SK-N-SH (cell line): ENCODE measurements at regions not wholly inside any gene's neighbourhood (a gene's known extent, or its start where the extent isn't known, plus 50 kb on each side); places are given as distances from the start of the nearest gene placed in this dataset.
"Not testable (repeated sequence)": the region's sequence is repeated elsewhere in the genome, so short reads cannot be mapped to it uniquely, and the experiment has no call there.

Experiments used
- CTCF ChIA-PET: fragments of 300-600, 350-600 bp; formaldehyde crosslinking; extraction: SDS; loops from one replicate; lab custom pipeline; 2021; lab: Yijun Ruan, JAX
- POLR2A ChIA-PET: fragments of 350-600 bp; sonication (Branson Sonifier 250); formaldehyde crosslinking; extraction: SDS; loops from one replicate; lab custom pipeline; 2020; ENCODE audit warnings: antibody characterized with exemption, inconsistent platforms; lab: Yijun Ruan, JAX
- DNase-seq: peaks from one replicate; pipeline ENCODE4 v3.0.0; 2012
- H2AFZ ChIP-seq: fragments of 200-600 bp; sonication (generic); 2 replicates; pipeline ENCODE4 v1.8.1; 2016; ENCODE audit warnings: antibody characterized with exemption, mild to moderate bottlenecking, low read depth
- H3F3A ChIP-seq: fragments of 200-600 bp; sonication (generic); replicated peaks from 2 replicates; pipeline ENCODE3; 2016; ENCODE audit warnings: antibody characterized with exemption, mild to moderate bottlenecking; ENCODE audit not compliant: insufficient read depth
- H3K27ac ChIP-seq, 2 experiments: fragments of 200-500 bp in 1 of 2; fragments of 200-600 bp in 1 of 2; sonication (Bioruptor generic) in 1 of 2; sonication (generic), shearing (Covaris generic) in 1 of 2; 2 replicates each; pipeline versions ENCODE4 v1.5.1 to v1.6.1; 2014 to 2016; ENCODE audit warnings: low read depth in 2 of 2, inconsistent platforms in 1 of 2, low read length in 1 of 2, mild to moderate bottlenecking in 1 of 2, mixed read lengths in 1 of 2
- H3K27me3 ChIP-seq: fragments of 200-600 bp; sonication (generic), shearing (Covaris generic); 2 replicates; pipeline ENCODE4 v1.6.1; 2016; ENCODE audit warnings: mixed run types; ENCODE audit not compliant: insufficient read depth
- H3K36me3 ChIP-seq, 2 experiments: fragments of 200-500 bp in 1 of 2; fragments of 200-600 bp in 1 of 2; sonication (Bioruptor generic) in 1 of 2; sonication (generic) in 1 of 2; replicated peaks in 1 of 2; 2 replicates each; pipeline versions ENCODE3 to v1.5.1; 2014 to 2016; ENCODE audit warnings: low read length in 1 of 2, mild to moderate bottlenecking in 1 of 2; ENCODE audit not compliant: insufficient read depth in 2 of 2, control insufficient read depth in 1 of 2
- H3K4me1 ChIP-seq, 2 experiments: fragments of 200-500 bp in 1 of 2; fragments of 200-600 bp in 1 of 2; sonication (Bioruptor generic) in 1 of 2; sonication (generic), shearing (Covaris generic) in 1 of 2; 2 replicates each; pipeline versions ENCODE4 v1.5.1 to v1.6.1; 2014 to 2016; ENCODE audit warnings: low read depth in 1 of 2, low read length in 1 of 2, mixed run types in 1 of 2; ENCODE audit not compliant: insufficient read depth in 2 of 2, control insufficient read depth in 1 of 2
- H3K4me2 ChIP-seq: fragments of 200-600 bp; sonication (generic), shearing (Covaris generic); 2 replicates; pipeline ENCODE4 v1.6.1; 2017; ENCODE audit warnings: mixed run types
- H3K4me3 ChIP-seq, 2 experiments: fragments of 200-500 bp in 1 of 2; fragments of 200-600 bp in 1 of 2; sonication (Bioruptor generic) in 1 of 2; sonication (generic), shearing (Covaris generic) in 1 of 2; 2 replicates each; pipeline versions ENCODE4 v1.5.1 to v1.8.1; 2014 to 2016; ENCODE audit warnings: low read depth in 2 of 2, inconsistent platforms in 1 of 2, low read length in 1 of 2, mild to moderate bottlenecking in 1 of 2, mixed read lengths in 1 of 2, moderate library complexity in 1 of 2
- H3K79me2 ChIP-seq: fragments of 200-600 bp; sonication (generic); 2 replicates; pipeline ENCODE4 v1.8.1; 2017; ENCODE audit warnings: mild to moderate bottlenecking; ENCODE audit not compliant: insufficient read depth
- H3K9ac ChIP-seq: fragments of 200-600 bp; sonication (generic); 2 replicates; pipeline ENCODE4 v1.6.1; 2017; ENCODE audit warnings: mixed run types
- H3K9me2 ChIP-seq: fragments of 200-600 bp; sonication (generic); 2 replicates; pipeline ENCODE4 v1.6.1; 2017; ENCODE audit warnings: mixed run types
- H3K9me3 ChIP-seq: fragments of 200-600 bp; sonication (generic); 2 replicates; pipeline ENCODE4 v1.6.1; 2017; ENCODE audit warnings: mixed run types, mild to moderate bottlenecking, moderate library complexity
- H4K20me1 ChIP-seq: fragments of 200-600 bp; sonication (generic); 2 replicates; pipeline ENCODE4 v1.6.1; 2017; ENCODE audit warnings: mild to moderate bottlenecking, mixed run types; ENCODE audit not compliant: insufficient read depth
- CHD2 ChIP-seq: fragments of 150-350 bp; IDR thresholded peaks from 2 replicates; pipeline ENCODE4 v1.6.1; 2018; ENCODE audit warnings: low read length; ENCODE audit not compliant: partially characterized antibody
- CTCF ChIP-seq: fragments of 200-600 bp; sonication (generic); IDR thresholded peaks from 2 replicates; pipeline ENCODE4 v1.6.1; 2017; ENCODE audit warnings: antibody characterized with exemption, mild to moderate bottlenecking, moderate library complexity
- EP300 ChIP-seq, 2 experiments: IDR thresholded peaks; 2 replicates each; pipeline versions ENCODE4 v1.4.0 to v1.6.1; 2012; ENCODE audit warnings: borderline replicate concordance in 1 of 2, low read depth in 1 of 2, low read length in 1 of 2
- FOXJ3 ChIP-seq: sonication (generic); formaldehyde crosslinking; IDR thresholded peaks from 2 replicates; pipeline ENCODE4 v1.5.1; 2020; ENCODE audit warnings: mild to moderate bottlenecking, missing genetic modification reagents
- MXI1 ChIP-seq: IDR thresholded peaks from 2 replicates; pipeline ENCODE4 v1.6.1; 2012; ENCODE audit warnings: mild to moderate bottlenecking, low read depth, low read length, improper control_type of control experiment
- NFIC ChIP-seq: IDR thresholded peaks from 2 replicates; pipeline ENCODE4 v1.4.0; 2012; ENCODE audit warnings: borderline replicate concordance
- NRF1 ChIP-seq: IDR thresholded peaks from 2 replicates; pipeline ENCODE4 v1.6.1; 2012; ENCODE audit warnings: low read depth, mild to moderate bottlenecking, low read length
- PBX3 ChIP-seq: IDR thresholded peaks from 2 replicates; pipeline ENCODE4; 2012
- POLR2AphosphoS5 ChIP-seq: IDR thresholded peaks from 2 replicates; pipeline ENCODE4 v1.6.1; 2012; ENCODE audit warnings: low read depth, low read length
- RAD21 ChIP-seq: IDR thresholded peaks from 2 replicates; pipeline ENCODE4 v1.6.1; 2012; ENCODE audit warnings: mild to moderate bottlenecking, low read length
- TAF1 ChIP-seq: IDR thresholded peaks from 2 replicates; pipeline ENCODE4 v1.6.1; 2012; ENCODE audit warnings: low read depth, mild to moderate bottlenecking, low read length, moderate library complexity, borderline replicate concordance
- TCF12 ChIP-seq: IDR thresholded peaks from 2 replicates; pipeline ENCODE4 v1.4.0; 2012
- TEAD4 ChIP-seq: IDR thresholded peaks from 2 replicates; pipeline ENCODE4 v1.4.0; 2012; ENCODE audit warnings: mild to moderate bottlenecking, borderline replicate concordance; ENCODE audit not compliant: insufficient read depth
- USF1 ChIP-seq: IDR thresholded peaks from 2 replicates; pipeline ENCODE4 v1.4.0; 2012; ENCODE audit warnings: low read depth, borderline replicate concordance
- WGBS: methylation state at CpG from one replicate; pipeline ENCODE4 v1.1.6; 2017; ENCODE audit warnings: low lambda C conversion rate; 5-methylcytosine and 5-hydroxymethylcytosine counted together
- TF ChIP-seq, protein P1 (sequence below): fragments of 150-350 bp; IDR thresholded peaks from 2 replicates; pipeline ENCODE4 v1.6.1; 2017; ENCODE audit warnings: antibody characterized with exemption, low read length, low read depth, borderline replicate concordance
- TF ChIP-seq, protein P2 (sequence below): IDR thresholded peaks from 2 replicates; pipeline ENCODE4 v1.4.0; 2012; ENCODE audit warnings: low read depth, borderline replicate concordance
- TF ChIP-seq, protein P3 (sequence below): fragments of 150-350 bp; IDR thresholded peaks from 2 replicates; pipeline ENCODE4 v1.6.1; 2016; ENCODE audit warnings: mild to moderate bottlenecking, low read depth, low read length

- Histone ChIP-seq H3K4me2 (no peak overlapping the region), H3K79me2 (no peaks in the 10 kb centered on the region), H3K9me3 (no peaks in the 10 kb centered on the region), H3K36me3 (no peaks in the 10 kb centered on the region), H2AFZ (no peak overlapping the region), H3K9me2 (no peaks in the 10 kb centered on the region), H3K27ac (no peak overlapping the region), H3K4me3 (no peak overlapping the region), H4K20me1 (no peaks in the 10 kb centered on the region), H3K4me1 (no peaks in the 10 kb centered on the region), H3K27me3 (no peaks in the 10 kb centered on the region; the same call in 1 of the 2 replicates), H3K9ac (no peak overlapping the region), H3F3A (no peaks in the 10 kb centered on the region)
- WGBS: 29% methylated on average over 1 of the region's 1 CpG
- no peak for TF ChIP-seq POLR2AphosphoS5
- TF ChIP-seq NFIC: no peak
- no peak for TF ChIP-seq PBX3
- TF ChIP-seq, protein P1, sequence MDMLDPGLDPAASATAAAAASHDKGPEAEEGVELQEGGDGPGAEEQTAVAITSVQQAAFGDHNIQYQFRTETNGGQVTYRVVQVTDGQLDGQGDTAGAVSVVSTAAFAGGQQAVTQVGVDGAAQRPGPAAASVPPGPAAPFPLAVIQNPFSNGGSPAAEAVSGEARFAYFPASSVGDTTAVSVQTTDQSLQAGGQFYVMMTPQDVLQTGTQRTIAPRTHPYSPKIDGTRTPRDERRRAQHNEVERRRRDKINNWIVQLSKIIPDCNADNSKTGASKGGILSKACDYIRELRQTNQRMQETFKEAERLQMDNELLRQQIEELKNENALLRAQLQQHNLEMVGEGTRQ: no peak
- TF ChIP-seq CHD2: no peak
- TF ChIP-seq, protein P2, sequence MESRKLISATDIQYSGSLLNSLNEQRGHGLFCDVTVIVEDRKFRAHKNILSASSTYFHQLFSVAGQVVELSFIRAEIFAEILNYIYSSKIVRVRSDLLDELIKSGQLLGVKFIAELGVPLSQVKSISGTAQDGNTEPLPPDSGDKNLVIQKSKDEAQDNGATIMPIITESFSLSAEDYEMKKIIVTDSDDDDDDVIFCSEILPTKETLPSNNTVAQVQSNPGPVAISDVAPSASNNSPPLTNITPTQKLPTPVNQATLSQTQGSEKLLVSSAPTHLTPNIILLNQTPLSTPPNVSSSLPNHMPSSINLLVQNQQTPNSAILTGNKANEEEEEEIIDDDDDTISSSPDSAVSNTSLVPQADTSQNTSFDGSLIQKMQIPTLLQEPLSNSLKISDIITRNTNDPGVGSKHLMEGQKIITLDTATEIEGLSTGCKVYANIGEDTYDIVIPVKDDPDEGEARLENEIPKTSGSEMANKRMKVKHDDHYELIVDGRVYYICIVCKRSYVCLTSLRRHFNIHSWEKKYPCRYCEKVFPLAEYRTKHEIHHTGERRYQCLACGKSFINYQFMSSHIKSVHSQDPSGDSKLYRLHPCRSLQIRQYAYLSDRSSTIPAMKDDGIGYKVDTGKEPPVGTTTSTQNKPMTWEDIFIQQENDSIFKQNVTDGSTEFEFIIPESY: no peak
- no peak for TF ChIP-seq TCF12
- no peak for TF ChIP-seq RAD21
- no peak for TF ChIP-seq MXI1
- TF ChIP-seq FOXJ3 (CRISPR knock-in tag): no peak
- TF ChIP-seq NRF1: no peak
- no peak for TF ChIP-seq USF1
- TF ChIP-seq, protein P3, sequence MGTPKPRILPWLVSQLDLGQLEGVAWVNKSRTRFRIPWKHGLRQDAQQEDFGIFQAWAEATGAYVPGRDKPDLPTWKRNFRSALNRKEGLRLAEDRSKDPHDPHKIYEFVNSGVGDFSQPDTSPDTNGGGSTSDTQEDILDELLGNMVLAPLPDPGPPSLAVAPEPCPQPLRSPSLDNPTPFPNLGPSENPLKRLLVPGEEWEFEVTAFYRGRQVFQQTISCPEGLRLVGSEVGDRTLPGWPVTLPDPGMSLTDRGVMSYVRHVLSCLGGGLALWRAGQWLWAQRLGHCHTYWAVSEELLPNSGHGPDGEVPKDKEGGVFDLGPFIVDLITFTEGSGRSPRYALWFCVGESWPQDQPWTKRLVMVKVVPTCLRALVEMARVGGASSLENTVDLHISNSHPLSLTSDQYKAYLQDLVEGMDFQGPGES: no peak
- no peak for TF ChIP-seq TAF1
- no peak for TF ChIP-seq CTCF
- no peak for TF ChIP-seq TEAD4
- no peak for TF ChIP-seq EP300 (IDR thresholded peaks at IDR 0.05; ENCODE audit: borderline replicate concordance in 1 of 2, low read depth in 1 of 2, low read length in 1 of 2)
- DNase-seq: no peak
- CTCF ChIA-PET: no interaction called here
- POLR2A ChIA-PET: no interaction called here
Observed at GRCh38 chr10:7038416-7038815, 372.4 kb downstream of the SFMBT2 start.

DNA sequence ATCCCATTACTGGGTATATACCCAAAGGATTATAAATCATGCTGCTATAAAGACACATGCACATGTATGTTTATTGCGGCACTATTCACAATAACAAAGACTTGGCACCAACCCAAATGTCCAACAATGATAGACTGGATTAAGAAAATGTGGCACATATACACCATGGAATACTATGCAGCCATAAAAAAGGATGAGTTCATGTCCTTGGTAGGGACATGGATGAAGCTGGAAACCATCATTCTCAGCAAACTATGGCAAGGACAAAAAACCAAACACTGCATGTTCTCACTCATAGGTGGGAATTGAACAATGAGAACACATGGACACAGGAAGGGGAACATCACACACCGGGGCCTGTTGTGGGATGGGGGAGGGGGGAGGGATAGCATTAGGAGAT, 373.4 kb downstream of the SFMBT2 start:
- H3K4me2 ChIP-seq, H4K20me1 ChIP-seq, H3K4me3 ChIP-seq, H3K4me1 ChIP-seq, H3K9me3 ChIP-seq, H3K9ac ChIP-seq, CTCF ChIA-PET, POLR2A ChIA-PET, H3K27me3 ChIP-seq, H3K36me3 ChIP-seq, H3K79me2 ChIP-seq, H3K27ac ChIP-seq, H3F3A ChIP-seq, DNase-seq, H2AFZ ChIP-seq, H3K9me2 ChIP-seq: not testable (repeated sequence)
- WGBS: 50% methylated on average over 2 of the region's 2 CpGs
